GM12878 (cell line): ENCODE measurements at regions not wholly inside any gene's neighbourhood (a gene's known extent, or its start where the extent isn't known, plus 50 kb on each side); places are given as distances from the start of the nearest gene placed in this dataset.

ENCODE experiments used
- ATAC-seq: fragments of 200-7000 bp; cut with Tn5 transposase; 3 replicates; pipeline ENCODE4 v1.9.1; 2020; ENCODE audit warnings: mild to moderate bottlenecking, moderate library complexity
- BruUV-seq: library from RNA; stranded (reverse); fragments of 400-500 nt; replicated peaks from 2 replicates; lab custom pipeline; 2021; lab: Mats Ljungman, UMichigan
- CTCF ChIA-PET: fragments of 300-600 bp; sonication (Branson Sonifier 250); formaldehyde crosslinking; extraction: SDS; loops from one replicate; lab custom pipeline; 2021; ENCODE audit warnings: inconsistent platforms; lab: Yijun Ruan, JAX
- POLR2A ChIA-PET: fragments of 350-600 bp; formaldehyde crosslinking; extraction: SDS; loops from one replicate; lab custom pipeline; 2021; ENCODE audit warnings: inconsistent platforms; lab: Charles Lee
- RAD21 ChIA-PET: fragments of 300-600 bp; sonication (Branson Sonifier 250); formaldehyde crosslinking; loops from one replicate; lab custom pipeline; 2023; ENCODE audit warnings: antibody characterized with exemption; ENCODE audit not compliant: unreplicated experiment; lab: Charles Lee
- SMC1A ChIA-PET: fragments of 300-600 bp; sonication (Branson Sonifier 250); formaldehyde crosslinking; loops from one replicate; lab custom pipeline; 2023; ENCODE audit not compliant: unreplicated experiment, uncharacterized antibody; lab: Charles Lee
- DNase-seq: peaks from one replicate; pipeline ENCODE4 v3.0.0-alpha.2; 2011; ENCODE audit warnings: low read depth, low spot score
- FAIRE-seq: peaks from 3 replicates; lab custom pipeline; 2011; peaks lifted over from hg19 to GRCh38; lab: Jason Lieb, UNC
- H2AFZ ChIP-seq: 2 replicates; pipeline ENCODE4 v1.6.0; 2011; ENCODE audit warnings: low read depth, low read length, control low read depth; ENCODE audit not compliant: control insufficient read depth
- H3K27ac ChIP-seq: 2 replicates; pipeline ENCODE4 v1.5.1; 2011; ENCODE audit warnings: control low read depth; ENCODE audit not compliant: control insufficient read depth, insufficient read depth
- H3K27me3 ChIP-seq, 2 experiments: replicated peaks in 1 of 2; 2 replicates each; pipeline versions ENCODE4 v1.6.0 to v1.6.1; 2011; ENCODE audit warnings: low read length in 1 of 2; ENCODE audit not compliant: control insufficient read depth in 2 of 2, insufficient read depth in 2 of 2
- H3K36me3 ChIP-seq, 2 experiments: 2 replicates each; pipeline ENCODE4 v1.5.1; 2011; ENCODE audit warnings: low read length in 1 of 2; ENCODE audit not compliant: control insufficient read depth in 2 of 2, insufficient read depth in 2 of 2
- H3K4me1 ChIP-seq: 2 replicates; pipeline ENCODE4 v1.6.1; 2011; ENCODE audit warnings: mild to moderate bottlenecking, low read length, moderate library complexity, mixed read lengths; ENCODE audit not compliant: control insufficient read depth, insufficient read depth
- H3K4me2 ChIP-seq: 2 replicates; pipeline ENCODE4 v1.6.0; 2011; ENCODE audit warnings: control low read depth; ENCODE audit not compliant: control insufficient read depth, insufficient read depth
- H3K4me3 ChIP-seq: fragments of 200-600 bp; sonication (generic); 2 replicates; pipeline ENCODE4 v1.5.1; 2016
- H3K79me2 ChIP-seq: 2 replicates; pipeline ENCODE4 v1.6.0; 2011; ENCODE audit warnings: low read length; ENCODE audit not compliant: control insufficient read depth, insufficient read depth
- H3K9ac ChIP-seq: 2 replicates; pipeline ENCODE4 v1.8.0; 2011; ENCODE audit warnings: low read length, control low read depth, mixed read lengths; ENCODE audit not compliant: control insufficient read depth, insufficient read depth
- H3K9me3 ChIP-seq: replicated peaks from 3 replicates; pipeline ENCODE4 v1.5.1; 2011; ENCODE audit warnings: mild to moderate bottlenecking, low read length; ENCODE audit not compliant: control insufficient read depth, insufficient read depth
- H4K20me1 ChIP-seq: 2 replicates; pipeline ENCODE4 v1.6.0; 2011; ENCODE audit not compliant: control insufficient read depth, insufficient read depth
- CBX3 ChIP-seq: fragments of 200-600 bp; sonication (generic); IDR thresholded peaks from 2 replicates; pipeline ENCODE4 v1.6.1; 2016; ENCODE audit warnings: low read depth, borderline replicate concordance
- CREB1 ChIP-seq: IDR thresholded peaks from 2 replicates; pipeline ENCODE4 v1.6.1; 2012; ENCODE audit warnings: low read depth, mild to moderate bottlenecking, inconsistent platforms
- EED ChIP-seq: sonication (generic); IDR thresholded peaks from 2 replicates; pipeline ENCODE4 v1.6.1; 2016; ENCODE audit warnings: antibody characterized with exemption, low read depth
- GATAD2B ChIP-seq: fragments of 450-650 bp; conservative IDR thresholded peaks from 2 replicates; pipeline ENCODE4 v1.6.1; 2017; ENCODE audit warnings: low read depth, mild to moderate bottlenecking, moderate library complexity
- IKZF2 ChIP-seq, 2 experiments: fragments of 450-650 bp; IDR thresholded peaks; 2 replicates each; pipeline ENCODE4 v1.6.1; 2017; ENCODE audit warnings: mild to moderate bottlenecking in 2 of 2, moderate library complexity in 2 of 2
- LARP7 ChIP-seq: fragments of 450-650 bp; IDR thresholded peaks from 2 replicates; pipeline ENCODE4 v1.6.1; 2017; ENCODE audit warnings: mild to moderate bottlenecking
- RAD21 ChIP-seq: IDR thresholded peaks from 2 replicates; pipeline ENCODE4 v1.6.1; 2011; ENCODE audit warnings: mild to moderate bottlenecking, low read depth, low read length, moderate library complexity; ENCODE audit not compliant: insufficient read depth
- RAD51 ChIP-seq: fragments of 450-650 bp; IDR thresholded peaks from 2 replicates; pipeline ENCODE4 v1.6.1; 2016; ENCODE audit warnings: moderate library complexity, mild to moderate bottlenecking, inconsistent platforms
- RFX5 ChIP-seq: IDR thresholded peaks from 2 replicates; pipeline ENCODE4 v1.6.1; 2011; ENCODE audit warnings: low read depth, low read length, improper control_type of control experiment
- YY1 ChIP-seq: IDR thresholded peaks from 2 replicates; pipeline ENCODE4 v1.6.1; 2011; ENCODE audit warnings: low read depth, mild to moderate bottlenecking, low read length
- ZZZ3 ChIP-seq: IDR thresholded peaks from 2 replicates; pipeline ENCODE4 v1.6.1; 2011; ENCODE audit warnings: low read depth; ENCODE audit not compliant: control insufficient read depth, insufficient read length
- WGBS: methylation state at CpG from one replicate; pipeline ENCODE4 v1.1.6; 2016; ENCODE audit warnings: low lambda C conversion rate; ENCODE audit not compliant: insufficient replicate concordance, insufficient coverage; ENCODE audit errors: missing lambda C conversion rate; 5-methylcytosine and 5-hydroxymethylcytosine counted together
- in situ Hi-C: fragments of 300-500 bp; cut with MboI; formaldehyde crosslinking; loops from 9 replicates; pipeline ENCODE4 v1.14.3; 2018; ENCODE audit warnings: mixed read lengths
- intact Hi-C: fragments of 100-400 bp; cut with micrococcal nuclease; formaldehyde crosslinking; loops from one replicate; pipeline ENCODE4 v1.14.2; 2022; ENCODE audit not compliant: unreplicated experiment
- TF ChIP-seq, protein P1 (sequence below): IDR thresholded peaks from 2 replicates; pipeline ENCODE4 v1.6.1; 2011; ENCODE audit warnings: borderline replicate concordance, low read depth, mild to moderate bottlenecking, moderate library complexity, low read length; ENCODE audit not compliant: insufficient read depth, poor library complexity, severe bottlenecking
- TF ChIP-seq, protein P2 (sequence below): IDR thresholded peaks from 2 replicates; pipeline ENCODE4 v1.6.1; 2012; ENCODE audit warnings: low read depth, low read length, improper control_type of control experiment

GRCh38 chr3:193771653-193772421, 178.8 kb downstream of the OPA1 start (continued):
- TF ChIP-seq, protein P1, sequence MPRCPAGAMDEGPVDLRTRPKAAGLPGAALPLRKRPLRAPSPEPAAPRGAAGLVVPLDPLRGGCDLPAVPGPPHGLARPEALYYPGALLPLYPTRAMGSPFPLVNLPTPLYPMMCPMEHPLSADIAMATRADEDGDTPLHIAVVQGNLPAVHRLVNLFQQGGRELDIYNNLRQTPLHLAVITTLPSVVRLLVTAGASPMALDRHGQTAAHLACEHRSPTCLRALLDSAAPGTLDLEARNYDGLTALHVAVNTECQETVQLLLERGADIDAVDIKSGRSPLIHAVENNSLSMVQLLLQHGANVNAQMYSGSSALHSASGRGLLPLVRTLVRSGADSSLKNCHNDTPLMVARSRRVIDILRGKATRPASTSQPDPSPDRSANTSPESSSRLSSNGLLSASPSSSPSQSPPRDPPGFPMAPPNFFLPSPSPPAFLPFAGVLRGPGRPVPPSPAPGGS: no peak
- TF ChIP-seq EED: no peak
- TF ChIP-seq, protein P2, sequence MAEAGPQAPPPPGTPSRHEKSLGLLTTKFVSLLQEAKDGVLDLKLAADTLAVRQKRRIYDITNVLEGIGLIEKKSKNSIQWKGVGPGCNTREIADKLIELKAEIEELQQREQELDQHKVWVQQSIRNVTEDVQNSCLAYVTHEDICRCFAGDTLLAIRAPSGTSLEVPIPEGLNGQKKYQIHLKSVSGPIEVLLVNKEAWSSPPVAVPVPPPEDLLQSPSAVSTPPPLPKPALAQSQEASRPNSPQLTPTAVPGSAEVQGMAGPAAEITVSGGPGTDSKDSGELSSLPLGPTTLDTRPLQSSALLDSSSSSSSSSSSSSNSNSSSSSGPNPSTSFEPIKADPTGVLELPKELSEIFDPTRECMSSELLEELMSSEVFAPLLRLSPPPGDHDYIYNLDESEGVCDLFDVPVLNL: no peak

DNA sequence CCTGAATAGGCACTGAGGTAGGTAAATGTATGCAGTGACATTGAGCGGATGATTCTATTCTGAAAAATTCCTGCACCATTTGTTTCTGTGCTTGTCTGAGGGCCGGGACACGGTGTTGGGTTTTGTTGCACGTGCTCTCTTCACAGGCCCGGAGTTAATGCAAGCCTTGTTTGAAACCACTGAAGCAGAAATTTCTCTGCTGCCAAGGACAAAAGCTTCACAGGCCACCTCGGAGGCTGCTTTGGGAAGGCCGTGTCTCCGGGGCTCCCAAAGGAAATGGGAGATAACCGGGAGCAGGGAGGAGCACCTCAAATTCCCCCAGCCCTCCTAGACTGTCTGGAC, 179.4 kb downstream of the OPA1 start:
- H3K27me3 ChIP-seq: no peaks in the 10 kb centered on the region
- ATAC-seq: no peak
- H3K4me3 ChIP-seq: no peak overlapping the region
- H3K4me1 ChIP-seq: no peaks in the 10 kb centered on the region
- H2AFZ ChIP-seq: no peak overlapping the region
- no peak overlapping the region for H3K9ac ChIP-seq
- WGBS: 67% methylated on average over 9 of the region's 9 CpGs
- ChIA-PET RAD21 (no interaction called here), SMC1A (no interaction called here), POLR2A (no interaction called here), CTCF (no interaction called here)
- in situ Hi-C loops (no loop called here), intact Hi-C loops (loop anchor here (5.0 kb wide), 1 partner anchor 110 kb away; no protein-coding TSS in a partner anchor)
- no peak overlapping the region for H3K27ac ChIP-seq
- DNase-seq: no peak
- H3K79me2 ChIP-seq: no peaks in the 10 kb centered on the region
- no peaks in the 10 kb centered on the region for H3K36me3 ChIP-seq
- no peak for FAIRE-seq
- H3K9me3 ChIP-seq: no peaks in the 10 kb centered on the region
- H4K20me1 ChIP-seq: no peaks in the 10 kb centered on the region
- no TSS peak for BruUV-seq
- TF ChIP-seq GATAD2B: no peak
- no peak for TF ChIP-seq YY1
- no peak for TF ChIP-seq RAD21
- TF ChIP-seq RAD51: no peak
- no peak for TF ChIP-seq ZZZ3
- no peak for TF ChIP-seq CREB1
- no peak for TF ChIP-seq IKZF2 (IDR thresholded peaks at IDR 0.05)
- TF ChIP-seq CBX3: no peak
- no peak for TF ChIP-seq RFX5
- TF ChIP-seq LARP7: no peak
- no peak overlapping the region for H3K4me2 ChIP-seq
